ENCODE measurements at regions not wholly inside any gene's neighbourhood (a gene's known extent, or its start where the extent isn't known, plus 50 kb on each side); places are given as distances from the start of the nearest gene placed in this dataset.
A peak's percentile ranks its signal among the peaks of the same experiment; 100 is the strongest.

DNA sequence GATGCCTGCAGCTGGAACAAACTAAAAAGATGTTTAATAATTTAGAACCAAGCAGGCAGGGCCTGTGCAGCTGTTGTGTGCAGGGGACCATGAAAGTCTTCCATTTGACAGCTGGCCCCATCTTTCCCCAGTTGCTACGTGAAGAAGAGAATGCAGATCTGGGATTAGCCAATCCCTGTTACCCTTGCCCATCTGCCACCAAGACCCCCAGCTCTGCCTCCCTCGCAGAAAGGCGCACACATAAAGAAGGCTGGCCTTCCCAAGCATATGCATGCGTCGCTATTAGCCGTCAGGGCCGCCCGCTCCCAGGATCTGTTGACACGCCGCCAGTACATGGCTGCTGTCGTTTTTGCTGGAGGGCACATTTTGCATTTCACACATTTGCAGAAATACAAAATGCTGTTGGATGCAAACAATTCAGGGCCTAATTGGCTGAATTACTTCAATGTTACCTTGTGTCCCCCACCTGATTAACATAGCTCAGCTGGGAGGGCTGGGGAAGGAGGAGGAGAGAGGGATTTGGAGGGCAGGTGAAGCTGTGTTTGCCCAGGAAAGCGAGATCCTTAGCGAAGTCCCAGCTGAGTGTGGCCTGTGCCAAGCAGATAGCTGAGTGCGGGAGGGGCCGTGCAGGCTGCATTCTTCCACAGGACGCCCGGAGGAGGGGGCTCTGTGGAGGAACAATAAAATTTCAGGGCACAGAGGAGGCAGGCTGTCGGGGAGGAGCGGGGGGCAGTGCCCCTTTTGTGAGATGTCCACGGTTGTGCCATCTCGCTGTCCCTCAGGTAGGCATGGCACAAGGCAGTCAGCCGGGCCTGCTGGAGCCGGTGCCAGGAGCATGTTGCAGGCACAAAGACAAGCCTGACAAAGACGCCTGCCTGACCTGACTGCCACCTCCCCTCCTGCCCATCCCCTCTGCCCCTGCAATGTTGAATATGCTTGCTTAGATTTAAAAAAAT is 443.0 kb upstream of the MKI67 start:
- Histone ChIP-seq H3K27ac (ENCODE audit: low read length) (no peak overlapping the region), H3K4me3 (ENCODE audit: low read length) (no peak overlapping the region), H3K9me3 (ENCODE audit: control insufficient read depth, low read length) (no peaks in the 10 kb centered on the region), H3K4me1 (ENCODE audit: control insufficient read depth, insufficient read depth, low read length) (peaks cover 2% of the 10 kb centered on the region), H3K27me3 (ENCODE audit: control insufficient read depth, insufficient read depth) (no peaks in the 10 kb centered on the region)
- intact Hi-C loops (cut with DNase I) = no loop called here
- WGBS = 81% methylated on average over 24 of the region's 24 CpGs
- no peak for DNase-seq
- ATAC-seq = peak in 1 of 2 donors; percentile 16

DNA sequence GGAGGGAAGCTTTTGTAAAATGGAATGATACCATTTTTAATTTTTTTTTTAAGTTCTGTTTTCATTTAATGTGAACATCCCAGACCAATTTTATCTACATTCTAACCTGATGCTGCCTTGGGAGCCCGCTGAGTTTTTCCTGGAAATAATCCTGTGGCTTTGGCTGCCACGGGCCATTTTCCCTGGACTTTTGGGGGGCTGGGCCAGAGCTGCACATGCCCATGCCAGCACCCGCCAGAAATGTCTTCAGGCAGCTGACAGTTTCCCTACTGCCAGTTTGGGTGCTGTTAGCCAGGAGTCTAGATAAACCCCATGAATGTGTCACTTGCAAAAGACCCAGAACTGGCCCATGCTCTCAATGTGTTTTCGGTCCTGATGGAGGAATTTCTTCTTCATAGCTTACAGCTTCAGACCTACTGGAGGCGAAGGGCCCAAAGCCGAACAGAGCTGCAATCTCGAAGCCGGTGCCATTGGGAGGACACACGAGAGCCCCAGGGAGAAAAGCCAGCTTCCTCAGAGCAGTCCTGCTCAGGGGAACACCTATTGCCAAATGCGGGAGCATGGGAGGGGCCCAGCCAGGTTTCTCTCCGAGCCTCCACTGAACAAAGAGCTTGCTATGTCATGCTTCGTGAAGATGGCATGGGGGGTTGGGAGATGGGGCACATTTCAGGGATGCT is 444.2 kb upstream of the MKI67 start:
- no peaks in the 10 kb centered on the region for H3K9me3 ChIP-seq (ENCODE audit: control insufficient read depth, low read length)
- intact Hi-C loops (cut with DNase I) = no loop called here

DNA sequence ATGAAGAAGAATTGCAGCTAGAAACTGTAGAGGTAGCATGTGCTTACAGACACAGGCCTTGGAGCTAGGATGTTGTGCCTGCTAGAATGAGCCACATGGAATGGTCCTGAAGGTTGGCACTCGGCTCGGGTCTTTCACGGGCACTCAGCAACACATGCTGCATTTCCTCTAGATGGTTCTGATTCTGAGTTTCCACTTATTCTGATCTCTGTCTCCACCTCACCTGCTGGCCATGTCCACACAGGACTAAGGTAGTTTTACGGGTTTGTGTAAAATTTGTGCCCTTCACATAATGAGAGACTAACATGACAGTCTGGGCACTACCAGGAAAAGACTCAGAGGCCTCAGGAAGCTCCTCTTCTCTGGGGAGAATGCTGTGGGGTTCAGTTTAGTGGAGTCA is 444.8 kb upstream of the MKI67 start:
- Histone ChIP-seq H3K27ac (ENCODE audit: low read length) (no peak overlapping the region), H3K9me3 (ENCODE audit: control insufficient read depth, low read length) (no peaks in the 10 kb centered on the region), H3K4me1 (ENCODE audit: control insufficient read depth, insufficient read depth, low read length) (peaks cover 2% of the 10 kb centered on the region), H3K27me3 (ENCODE audit: control insufficient read depth, insufficient read depth) (no peaks in the 10 kb centered on the region), H3K4me3 (ENCODE audit: low read length) (no peak overlapping the region)
- DNase-seq = no peak
- ATAC-seq = no peak
- 95% methylated on average over 4 of the region's 4 CpGs for WGBS
- intact Hi-C loops (cut with DNase I) = no loop called here

More for the DNA sequence above, 444.2 kb upstream of the MKI67 start:
- Histone ChIP-seq H3K27ac (ENCODE audit: low read length) (no peak overlapping the region), H3K4me1 (ENCODE audit: control insufficient read depth, insufficient read depth, low read length) (peaks cover 2% of the 10 kb centered on the region), H3K4me3 (ENCODE audit: low read length) (no peak overlapping the region), H3K27me3 (ENCODE audit: control insufficient read depth, insufficient read depth) (no peaks in the 10 kb centered on the region)
- no peak for ATAC-seq
- DNase-seq = no peak
- WGBS = 75% methylated on average over 12 of the region's 12 CpGs

DNA sequence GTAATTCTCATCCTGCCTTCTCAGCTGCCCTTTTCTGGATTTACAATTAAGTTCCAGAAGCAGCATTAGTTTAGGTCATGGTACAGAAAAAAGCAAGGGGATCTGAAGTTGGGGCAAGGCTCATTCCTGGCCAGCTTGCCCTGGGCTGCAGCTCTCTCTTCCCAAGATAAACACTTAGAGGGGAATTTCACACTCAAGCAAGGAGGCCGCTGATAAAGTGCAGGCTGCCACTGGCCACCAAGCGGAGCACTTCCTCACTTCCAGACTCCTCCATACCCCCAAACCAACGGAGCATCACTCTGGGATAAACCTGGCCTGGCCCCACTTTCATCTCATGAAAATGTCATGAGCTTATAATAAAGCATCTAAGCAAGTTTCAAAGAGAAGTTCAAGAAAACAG is 445.5 kb upstream of the MKI67 start:
- 43% methylated on average over 3 of the region's 3 CpGs for WGBS
- Histone ChIP-seq H3K27ac (ENCODE audit: low read length) (no peak overlapping the region), H3K27me3 (ENCODE audit: control insufficient read depth, insufficient read depth) (no peaks in the 10 kb centered on the region), H3K4me3 (ENCODE audit: low read length) (no peak overlapping the region), H3K4me1 (ENCODE audit: control insufficient read depth, insufficient read depth, low read length) (peaks cover 2% of the 10 kb centered on the region), H3K9me3 (ENCODE audit: control insufficient read depth, low read length) (no peaks in the 10 kb centered on the region)
- ATAC-seq = no peak
- intact Hi-C loops (cut with DNase I) = no loop called here
- no peak for DNase-seq

DNA sequence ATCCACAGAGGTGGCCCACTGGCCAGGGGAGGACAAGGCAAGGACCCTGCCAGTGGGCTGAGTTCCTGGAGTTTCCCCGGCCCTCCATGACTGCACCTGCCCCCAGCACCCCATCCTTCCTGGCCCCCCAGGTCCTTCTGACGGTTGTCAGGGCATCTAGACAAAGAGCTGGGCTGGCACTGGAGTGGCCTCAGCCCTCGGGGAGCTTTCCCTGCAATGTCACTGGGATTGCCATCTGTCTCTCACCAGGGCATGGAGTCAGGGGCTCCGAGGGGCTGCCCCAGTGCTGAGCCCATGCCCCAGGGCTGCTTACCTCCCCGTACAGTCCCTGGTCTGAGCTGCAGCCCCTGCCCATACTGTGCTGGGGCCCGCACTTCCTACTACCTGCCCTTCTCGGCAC is 446.5 kb upstream of the MKI67 start:
- Histone ChIP-seq H3K27ac (ENCODE audit: low read length) (no peak overlapping the region), H3K9me3 (ENCODE audit: control insufficient read depth, low read length) (no peaks in the 10 kb centered on the region), H3K4me3 (ENCODE audit: low read length) (no peak overlapping the region), H3K27me3 (ENCODE audit: control insufficient read depth, insufficient read depth) (no peaks in the 10 kb centered on the region), H3K4me1 (ENCODE audit: control insufficient read depth, insufficient read depth, low read length) (no peaks in the 10 kb centered on the region)
- ATAC-seq = peak in 1 of 2 donors; percentile 25
- intact Hi-C loops (cut with DNase I) = no loop called here
- 81% methylated on average over 7 of the region's 7 CpGs for WGBS
- no peak for DNase-seq

DNA sequence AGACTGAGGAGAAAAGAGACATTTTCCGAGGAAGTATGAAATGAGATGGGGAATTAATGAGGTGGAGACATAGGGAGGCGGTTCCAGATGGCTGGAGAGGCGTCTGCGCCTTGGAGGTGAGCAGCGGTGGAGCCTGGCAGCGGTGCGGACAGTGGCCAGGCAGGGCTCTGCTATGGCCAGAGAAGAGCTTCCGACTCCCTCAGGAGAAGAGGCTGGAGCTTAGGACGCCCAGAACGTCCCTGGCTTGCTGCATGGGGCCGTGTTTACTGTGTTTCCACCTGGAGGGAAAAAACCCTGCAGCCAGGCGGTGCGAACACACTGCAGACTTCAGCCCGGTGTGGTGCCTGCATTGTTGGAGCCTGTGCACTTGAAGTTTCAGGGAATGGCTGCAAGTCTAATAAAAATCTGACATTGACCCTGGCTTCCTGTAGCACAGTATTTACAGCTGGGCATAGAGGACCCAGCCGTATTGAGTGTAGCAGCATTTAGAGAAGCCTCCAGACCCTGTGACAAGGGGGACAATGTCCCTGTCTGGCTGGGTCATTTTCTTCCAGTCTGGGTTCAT is 447.1 kb upstream of the MKI67 start:
- no peak overlapping the region for H3K27ac ChIP-seq (ENCODE audit: low read length)
- H3K27me3 ChIP-seq (ENCODE audit: control insufficient read depth, insufficient read depth) = no peaks in the 10 kb centered on the region
- 88% methylated on average over 15 of the region's 15 CpGs for WGBS
- H3K4me3 ChIP-seq (ENCODE audit: low read length) = no peak overlapping the region
- no peaks in the 10 kb centered on the region for H3K4me1 ChIP-seq (ENCODE audit: control insufficient read depth, insufficient read depth, low read length)
- no peak for ATAC-seq
- H3K9me3 ChIP-seq (ENCODE audit: control insufficient read depth, low read length) = no peaks in the 10 kb centered on the region
- intact Hi-C loops (cut with DNase I) = no loop called here
- DNase-seq = no peak

DNA sequence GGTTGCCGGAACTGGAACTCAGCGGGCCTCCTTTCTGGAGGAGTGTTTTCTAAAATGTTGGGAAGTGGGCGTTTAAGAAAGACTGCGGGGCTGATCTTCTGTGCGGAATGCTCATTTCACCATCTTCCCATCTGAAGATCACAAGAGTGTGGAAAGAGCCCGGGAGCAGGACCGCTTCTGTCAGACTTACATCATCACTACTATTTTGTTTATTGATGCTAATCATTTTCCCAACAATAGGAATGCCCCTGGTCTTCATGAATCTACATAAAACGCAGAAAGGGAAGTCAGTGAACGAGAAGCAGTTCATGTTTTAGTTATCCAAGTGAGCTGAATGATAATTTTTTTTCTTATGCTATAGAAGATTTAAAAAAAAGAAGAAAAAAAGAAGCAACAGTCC is 447.8 kb upstream of the MKI67 start:
- H3K4me3 ChIP-seq (ENCODE audit: low read length) = no peak overlapping the region
- H3K27ac ChIP-seq (ENCODE audit: low read length) = no peak overlapping the region
- no peaks in the 10 kb centered on the region for H3K4me1 ChIP-seq (ENCODE audit: control insufficient read depth, insufficient read depth, low read length)
- intact Hi-C loops (cut with DNase I) = no loop called here
- no peaks in the 10 kb centered on the region for H3K9me3 ChIP-seq (ENCODE audit: control insufficient read depth, low read length)
- H3K27me3 ChIP-seq (ENCODE audit: control insufficient read depth, insufficient read depth) = no peaks in the 10 kb centered on the region
- ATAC-seq (no peak), DNase-seq (no peak)
- WGBS = 84% methylated on average over 9 of the region's 9 CpGs

DNA sequence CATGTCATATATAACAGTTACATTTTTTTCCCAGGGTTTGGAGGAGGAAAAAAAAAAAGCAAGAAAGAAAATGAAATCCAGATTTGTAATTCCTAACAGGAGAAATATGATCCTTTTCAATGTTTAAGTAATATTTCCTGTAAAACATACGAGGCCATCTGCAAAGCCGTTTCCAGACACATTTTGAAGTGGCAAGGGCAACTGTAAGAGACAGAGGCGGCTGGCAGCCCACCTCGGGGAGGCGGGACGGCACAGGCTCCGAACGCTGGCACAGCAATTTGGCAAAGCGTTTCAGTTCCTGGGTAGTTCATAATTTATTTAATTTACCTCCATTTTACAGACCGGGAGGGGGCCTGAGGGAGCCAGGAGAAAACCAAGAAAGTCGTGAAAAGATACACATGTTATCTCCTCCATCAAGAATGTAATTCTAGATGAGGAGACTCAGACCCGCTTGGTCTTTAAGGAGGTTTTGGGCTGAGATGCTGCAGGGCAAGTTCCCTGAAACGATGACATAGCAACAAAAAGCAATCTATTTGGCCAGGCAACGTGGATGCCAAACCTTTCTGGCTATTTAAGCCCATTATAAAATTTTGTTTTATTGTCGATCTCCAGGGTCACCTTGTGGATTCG is 448.5 kb upstream of the MKI67 start:
- Histone ChIP-seq H3K4me1 (ENCODE audit: control insufficient read depth, insufficient read depth, low read length) (no peaks in the 10 kb centered on the region), H3K27ac (ENCODE audit: low read length) (no peak overlapping the region), H3K27me3 (ENCODE audit: control insufficient read depth, insufficient read depth) (no peaks in the 10 kb centered on the region), H3K4me3 (ENCODE audit: low read length) (no peak overlapping the region), H3K9me3 (ENCODE audit: control insufficient read depth, low read length) (no peaks in the 10 kb centered on the region)
- WGBS = 72% methylated on average over 16 of the region's 16 CpGs
- intact Hi-C loops (cut with DNase I) = no loop called here
- ATAC-seq = no peak
- no peak for DNase-seq

DNA sequence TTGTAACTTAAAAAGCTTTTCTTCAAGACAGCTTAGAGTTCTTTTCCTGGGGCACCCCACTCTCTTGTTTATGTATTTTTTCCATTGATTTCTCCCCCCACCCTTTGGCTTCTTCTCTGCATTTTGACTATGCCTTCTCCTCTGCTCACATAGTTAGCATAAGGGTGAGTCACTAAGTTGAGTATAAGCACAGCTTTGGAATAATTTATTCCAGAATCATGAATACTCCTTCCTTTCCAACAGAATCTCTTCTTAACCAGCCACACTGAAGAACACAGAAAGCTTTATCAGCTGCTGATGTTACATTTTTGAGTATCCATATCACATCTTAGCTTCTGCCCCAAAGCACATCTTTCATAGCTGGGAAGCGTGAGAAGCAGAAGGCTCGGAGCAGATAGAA is 449.5 kb upstream of the MKI67 start:
- Histone ChIP-seq H3K9me3 (ENCODE audit: control insufficient read depth, low read length) (no peaks in the 10 kb centered on the region), H3K4me3 (ENCODE audit: low read length) (no peak overlapping the region), H3K27me3 (ENCODE audit: control insufficient read depth, insufficient read depth) (no peaks in the 10 kb centered on the region), H3K4me1 (ENCODE audit: control insufficient read depth, insufficient read depth, low read length) (no peaks in the 10 kb centered on the region), H3K27ac (ENCODE audit: low read length) (no peak overlapping the region)
- ATAC-seq = no peak
- DNase-seq = no peak
- WGBS = 84% methylated on average over 2 of the region's 2 CpGs
- intact Hi-C loops (cut with DNase I) = no loop called here

DNA sequence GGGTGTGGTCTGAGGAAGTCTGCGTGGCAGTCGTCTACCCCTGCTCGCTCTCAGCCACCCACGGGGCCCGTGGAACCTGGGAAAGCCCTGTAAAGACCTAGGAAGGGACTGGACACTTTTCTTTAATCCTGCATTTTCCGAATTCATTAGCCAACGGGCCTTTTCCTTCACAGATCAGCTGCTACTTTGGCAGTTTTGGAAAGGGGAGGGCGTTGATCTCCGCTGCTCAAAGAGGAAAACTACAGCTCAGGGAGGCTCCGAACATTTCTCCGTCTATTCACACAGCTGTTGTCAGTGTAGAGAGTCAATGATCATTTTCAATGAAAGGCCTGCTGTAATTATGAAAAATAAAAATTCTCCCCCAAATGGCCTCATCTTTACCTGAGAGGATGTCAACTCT is 450.1 kb upstream of the MKI67 start:
- Histone ChIP-seq H3K4me1 (ENCODE audit: control insufficient read depth, insufficient read depth, low read length) (no peaks in the 10 kb centered on the region), H3K27ac (ENCODE audit: low read length) (no peak overlapping the region), H3K27me3 (ENCODE audit: control insufficient read depth, insufficient read depth) (no peaks in the 10 kb centered on the region), H3K4me3 (ENCODE audit: low read length) (no peak overlapping the region), H3K9me3 (ENCODE audit: control insufficient read depth, low read length) (no peaks in the 10 kb centered on the region)
- intact Hi-C loops (cut with DNase I) = no loop called here
- ATAC-seq (no peak), DNase-seq (no peak)
- WGBS = 92% methylated on average over 11 of the region's 11 CpGs
